SU-DHL-6 (cell line): ENCODE measurements at regions not wholly inside any gene's neighbourhood (a gene's known extent, or its start where the extent isn't known, plus 50 kb on each side); places are given as distances from the start of the nearest gene placed in this dataset.

Experiments used
- H2AFZ ChIP-seq: fragments of 200-600 bp; sonication (generic); 2 replicates; pipeline ENCODE4 v1.6.1; 2014; ENCODE audit warnings: low read depth, mild to moderate bottlenecking, moderate library complexity, mixed read lengths, antibody characterized with exemption, low read length; ENCODE audit not compliant: severe bottlenecking
- H3F3A ChIP-seq: fragments of 200-600 bp; shearing (Covaris generic); 2 replicates; pipeline ENCODE4 v1.6.0; 2016; ENCODE audit warnings: antibody characterized with exemption, mild to moderate bottlenecking; ENCODE audit not compliant: insufficient read depth
- H3K27ac ChIP-seq: fragments of 200-600 bp; sonication (generic); 2 replicates; pipeline ENCODE4 v1.5.1; 2016; ENCODE audit warnings: low read depth, mild to moderate bottlenecking, low read length, moderate library complexity, mixed read lengths
- H3K27me3 ChIP-seq: fragments of 200-600 bp; sonication (generic), shearing (Covaris generic); 2 replicates; pipeline ENCODE4 v1.6.0; 2014; ENCODE audit warnings: mild to moderate bottlenecking, low read length
- H3K36me3 ChIP-seq: fragments of 200-600 bp; sonication (generic); 2 replicates; pipeline ENCODE4 v1.6.1; 2014; ENCODE audit warnings: mild to moderate bottlenecking, low read length, mixed read lengths
- H3K4me2 ChIP-seq: fragments of 300-600, 200-600 bp; shearing (Covaris generic), sonication (generic); 2 replicates; pipeline ENCODE4 v1.6.0; 2014; ENCODE audit warnings: low read length, low read depth, mild to moderate bottlenecking; ENCODE audit not compliant: poor library complexity, severe bottlenecking
- H3K4me3 ChIP-seq: fragments of 200-600 bp; sonication (generic); 2 replicates; pipeline ENCODE4 v1.5.1; 2014; ENCODE audit warnings: antibody characterized with exemption, low read length, mild to moderate bottlenecking, mixed read lengths; ENCODE audit not compliant: insufficient read depth, poor library complexity, severe bottlenecking
- H3K79me2 ChIP-seq: fragments of 200-600 bp; sonication (generic); 2 replicates; pipeline ENCODE4 v1.6.1; 2014; ENCODE audit warnings: mild to moderate bottlenecking, low read length, moderate library complexity; ENCODE audit not compliant: insufficient read depth
- H3K9ac ChIP-seq: fragments of 200-600 bp; sonication (generic); 2 replicates; pipeline ENCODE4 v1.7.0; 2014; ENCODE audit warnings: mild to moderate bottlenecking, low read length
- H3K9me2 ChIP-seq: fragments of 200-600 bp; sonication (generic); replicated peaks from 2 replicates; pipeline ENCODE4 v1.6.1; 2014; ENCODE audit warnings: low read length; ENCODE audit not compliant: insufficient read depth
- H3K9me3 ChIP-seq: fragments of 200-600 bp; sonication (generic); 2 replicates; pipeline ENCODE4 v1.6.1; 2014; ENCODE audit warnings: low read length, mixed read lengths; ENCODE audit not compliant: insufficient read depth
- H4K20me1 ChIP-seq: fragments of 200-600 bp; sonication (generic); 2 replicates; pipeline ENCODE4 v1.6.1; 2014; ENCODE audit warnings: low read depth, mild to moderate bottlenecking, antibody characterized with exemption, low read length, moderate library complexity, mixed read lengths
- EZH2phosphoT487 ChIP-seq: fragments of 200-600 bp; sonication (generic), shearing (Covaris generic); conservative IDR thresholded peaks from 2 replicates; pipeline ENCODE4 v1.6.1; 2018; ENCODE audit warnings: mild to moderate bottlenecking, antibody characterized with exemption, low read length, moderate library complexity, mixed read lengths
- TF ChIP-seq, protein P1 (sequence below): fragments of 200-600 bp; sonication (generic); IDR thresholded peaks from one replicate; pipeline ENCODE4 v1.5.1; 2017; ENCODE audit warnings: antibody characterized with exemption, mild to moderate bottlenecking, low read length, moderate library complexity; ENCODE audit not compliant: insufficient read depth, poor library complexity, severe bottlenecking

DNA sequence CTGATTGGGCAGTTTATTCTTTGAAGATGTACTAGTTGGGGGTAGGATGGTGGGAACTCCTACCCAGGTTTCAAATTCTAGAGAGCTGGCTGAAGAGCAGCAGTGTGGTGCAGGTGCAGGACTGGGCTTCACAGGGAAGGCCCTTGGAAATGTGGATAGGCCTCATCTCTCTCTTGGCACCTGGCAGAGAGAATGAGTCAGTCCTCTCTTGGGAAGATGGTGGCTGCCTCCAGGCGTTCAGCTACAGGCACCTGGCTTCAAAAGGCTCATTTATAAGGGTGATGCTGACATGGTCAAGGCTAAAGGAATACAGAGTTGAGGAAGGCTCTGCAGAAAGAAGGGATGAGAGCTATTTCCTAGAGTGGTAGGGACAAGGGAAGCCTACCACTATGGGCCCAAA, 179.7 kb upstream of the VASH1 start:
- Histone ChIP-seq H3F3A (no peaks in the 10 kb centered on the region), H3K9me3 (no peaks in the 10 kb centered on the region), H2AFZ (no peak overlapping the region), H3K79me2 (no peaks in the 10 kb centered on the region), H3K27ac (no peak overlapping the region), H3K9me2 (no peaks in the 10 kb centered on the region), H4K20me1 (no peaks in the 10 kb centered on the region), H3K9ac (no peak overlapping the region), H3K4me3 (no peak overlapping the region), H3K4me2 (no peak overlapping the region), H3K36me3 (no peaks in the 10 kb centered on the region), H3K27me3 (no peaks in the 10 kb centered on the region)
- TF ChIP-seq, protein P1, sequence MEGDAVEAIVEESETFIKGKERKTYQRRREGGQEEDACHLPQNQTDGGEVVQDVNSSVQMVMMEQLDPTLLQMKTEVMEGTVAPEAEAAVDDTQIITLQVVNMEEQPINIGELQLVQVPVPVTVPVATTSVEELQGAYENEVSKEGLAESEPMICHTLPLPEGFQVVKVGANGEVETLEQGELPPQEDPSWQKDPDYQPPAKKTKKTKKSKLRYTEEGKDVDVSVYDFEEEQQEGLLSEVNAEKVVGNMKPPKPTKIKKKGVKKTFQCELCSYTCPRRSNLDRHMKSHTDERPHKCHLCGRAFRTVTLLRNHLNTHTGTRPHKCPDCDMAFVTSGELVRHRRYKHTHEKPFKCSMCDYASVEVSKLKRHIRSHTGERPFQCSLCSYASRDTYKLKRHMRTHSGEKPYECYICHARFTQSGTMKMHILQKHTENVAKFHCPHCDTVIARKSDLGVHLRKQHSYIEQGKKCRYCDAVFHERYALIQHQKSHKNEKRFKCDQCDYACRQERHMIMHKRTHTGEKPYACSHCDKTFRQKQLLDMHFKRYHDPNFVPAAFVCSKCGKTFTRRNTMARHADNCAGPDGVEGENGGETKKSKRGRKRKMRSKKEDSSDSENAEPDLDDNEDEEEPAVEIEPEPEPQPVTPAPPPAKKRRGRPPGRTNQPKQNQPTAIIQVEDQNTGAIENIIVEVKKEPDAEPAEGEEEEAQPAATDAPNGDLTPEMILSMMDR, result no peak
- no peak for TF ChIP-seq EZH2phosphoT487

DNA sequence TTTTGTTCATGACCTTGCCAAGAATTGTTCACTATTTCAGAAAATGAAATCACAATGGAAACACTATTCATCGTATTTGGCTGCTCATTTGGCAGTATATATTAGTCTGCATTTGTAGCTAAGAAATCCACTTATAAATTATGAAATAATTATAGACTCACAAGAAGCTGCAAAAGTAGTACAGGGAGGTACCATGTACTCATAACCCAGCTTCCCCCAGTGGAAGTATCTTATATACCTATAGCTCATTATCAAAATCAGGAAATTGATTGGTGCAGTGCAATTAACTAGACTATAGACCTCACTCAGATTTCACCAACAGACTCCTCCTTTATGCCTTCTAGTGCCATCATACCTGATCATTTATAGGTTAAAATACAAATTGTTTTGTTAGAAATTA, 178.8 kb upstream of the VASH1 start:
- no peak overlapping the region for H2AFZ ChIP-seq
- no peak overlapping the region for H3K27ac ChIP-seq
- no peaks in the 10 kb centered on the region for H3K79me2 ChIP-seq
- no peaks in the 10 kb centered on the region for H3F3A ChIP-seq
- H3K36me3 ChIP-seq, result no peaks in the 10 kb centered on the region
- H3K9me2 ChIP-seq, result no peaks in the 10 kb centered on the region
- no peaks in the 10 kb centered on the region for H3K27me3 ChIP-seq
- H3K9ac ChIP-seq, result no peak overlapping the region
- no peaks in the 10 kb centered on the region for H3K9me3 ChIP-seq
- TF ChIP-seq, protein P1, result no peak
- no peak for TF ChIP-seq EZH2phosphoT487
- H4K20me1 ChIP-seq, result no peaks in the 10 kb centered on the region
- no peak overlapping the region for H3K4me2 ChIP-seq
- no peak overlapping the region for H3K4me3 ChIP-seq

DNA sequence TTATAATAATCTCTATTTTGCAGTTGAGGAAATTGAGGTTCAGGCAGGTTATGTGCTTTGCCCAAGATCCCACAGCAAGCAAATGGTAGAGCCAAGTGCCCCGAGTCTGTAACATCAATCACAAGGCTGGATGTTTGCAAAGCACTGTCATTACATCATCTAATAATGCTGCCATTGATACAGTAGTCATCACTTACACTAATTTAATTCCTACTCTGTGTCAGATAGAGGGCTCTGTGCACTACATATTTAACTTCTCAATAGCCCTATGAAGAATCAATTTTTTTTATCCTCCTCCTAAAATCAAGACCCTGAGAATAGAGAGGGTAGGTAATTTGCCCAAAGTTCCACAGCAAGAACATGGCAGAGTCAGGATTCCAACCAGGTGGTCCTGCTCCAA, 178.1 kb upstream of the VASH1 start:
- Histone ChIP-seq H3K9me3 (no peaks in the 10 kb centered on the region), H3K4me3 (no peak overlapping the region), H3K36me3 (no peaks in the 10 kb centered on the region), H2AFZ (no peak overlapping the region), H3K27ac (no peak overlapping the region), H3K4me2 (no peak overlapping the region), H3K9ac (no peak overlapping the region), H3K9me2 (no peaks in the 10 kb centered on the region), H3F3A (no peaks in the 10 kb centered on the region), H3K79me2 (no peaks in the 10 kb centered on the region), H4K20me1 (no peaks in the 10 kb centered on the region), H3K27me3 (no peaks in the 10 kb centered on the region)
- TF ChIP-seq, protein P1, result no peak
- TF ChIP-seq EZH2phosphoT487, result no peak

DNA sequence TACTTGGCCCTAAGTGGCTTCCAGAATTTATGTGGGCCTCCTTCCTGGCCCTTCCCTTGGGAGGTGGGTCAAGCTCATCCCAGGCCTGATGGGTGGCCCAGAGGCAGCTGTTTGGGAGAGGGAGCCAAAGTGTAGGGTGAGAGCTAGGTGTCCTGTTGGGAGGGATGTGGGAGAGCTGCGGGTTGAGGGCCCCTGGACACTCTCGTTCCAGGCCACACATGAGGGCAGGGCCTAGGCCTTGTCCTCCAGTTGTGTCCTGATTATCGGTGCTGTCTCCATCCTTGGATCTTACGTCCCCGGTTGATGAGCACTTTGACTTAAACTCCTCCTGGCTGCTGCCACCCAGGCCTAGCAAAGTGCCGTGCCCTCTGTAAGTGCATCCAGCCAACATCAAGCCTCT, 177.5 kb upstream of the VASH1 start:
- Histone ChIP-seq H3K9me3 (no peaks in the 10 kb centered on the region), H3K9ac (no peak overlapping the region), H3K27me3 (no peaks in the 10 kb centered on the region), H3F3A (no peaks in the 10 kb centered on the region), H3K9me2 (no peaks in the 10 kb centered on the region), H3K4me2 (no peak overlapping the region), H4K20me1 (no peaks in the 10 kb centered on the region), H3K4me3 (no peak overlapping the region), H2AFZ (no peak overlapping the region), H3K27ac (no peak overlapping the region), H3K36me3 (no peaks in the 10 kb centered on the region), H3K79me2 (no peaks in the 10 kb centered on the region)
- TF ChIP-seq EZH2phosphoT487, result no peak
- TF ChIP-seq, protein P1, result no peak
